NAMALWA (cell line): ENCODE measurements at regions not wholly inside any gene's neighbourhood (a gene's known extent, or its start where the extent isn't known, plus 50 kb on each side); places are given as distances from the start of the nearest gene placed in this dataset.

ENCODE experiments used
- DNase-seq: peaks from one replicate; pipeline ENCODE4 v3.0.0-alpha.2; 2015; ENCODE audit warnings: low spot score

GRCh38 chr13:99027661-99028425 is 50.0 kb upstream of the DOCK9 start:
- DNase-seq, result no peak

GRCh38 chr13:99028890-99029289 is 51.0 kb upstream of the DOCK9 start:
- peak; percentile 58 for DNase-seq

- no peak for DNase-seq
These were observed 51.7 kb upstream of the DOCK9 start for GRCh38 chr13:99029576-99029975.

GRCh38 chr13:99030326-99030725 is 52.5 kb upstream of the DOCK9 start:
- no peak for DNase-seq

GRCh38 chr13:99031832-99032231 is 54.0 kb upstream of the DOCK9 start:
- no peak for DNase-seq

GRCh38 chr13:99033814-99034213 is 56.0 kb upstream of the DOCK9 start:
- DNase-seq, result peak; percentile 65

GRCh38 chr13:99034333-99035085 is 56.6 kb upstream of the DOCK9 start:
- DNase-seq, result no peak

- no peak for DNase-seq
These were observed 57.9 kb upstream of the DOCK9 start for GRCh38 chr13:99035715-99036114.

GRCh38 chr13:99037756-99038155 is 59.9 kb upstream of the DOCK9 start:
- no peak for DNase-seq

GRCh38 chr13:99039718-99040280 is 61.9 kb upstream of the DOCK9 start:
- no peak for DNase-seq

- DNase-seq, result no peak
These were observed 62.8 kb upstream of the DOCK9 start for GRCh38 chr13:99040536-99041131.

- DNase-seq, result no peak
These were observed 63.5 kb upstream of the DOCK9 start for GRCh38 chr13:99041337-99041736.

GRCh38 chr13:99041788-99042187 is 63.9 kb upstream of the DOCK9 start:
- DNase-seq, result no peak

GRCh38 chr13:99042521-99043250 is 64.8 kb upstream of the DOCK9 start:
- no peak for DNase-seq

- DNase-seq, result no peak
These were observed 66.0 kb upstream of the DOCK9 start for GRCh38 chr13:99043831-99044231.

- DNase-seq, result no peak
These were observed 66.9 kb upstream of the DOCK9 start for GRCh38 chr13:99044764-99045163.

GRCh38 chr13:99045396-99045795 is 67.5 kb upstream of the DOCK9 start:
- DNase-seq, result no peak

- DNase-seq, result no peak
These were observed 69.0 kb upstream of the DOCK9 start for GRCh38 chr13:99046851-99047250.

- no peak for DNase-seq
These were observed 73.2 kb upstream of the DOCK9 start for GRCh38 chr13:99050983-99051488.

GRCh38 chr13:99051768-99052455 is 74.0 kb upstream of the DOCK9 start:
- DNase-seq, result no peak

- DNase-seq, result no peak
These were observed 75.9 kb upstream of the DOCK9 start for GRCh38 chr13:99053636-99054233.
